Skin epidermis (tissue), 12 donors: ENCODE measurements at regions not wholly inside any gene's neighbourhood (a gene's known extent, or its start where the extent isn't known, plus 50 kb on each side); places are given as distances from the start of the nearest gene placed in this dataset.

Experiments used
- H3K27ac ChIP-seq, 21 experiments: fragments of 200-600 bp; sonication (generic) in 11 of 21; one replicate each; pipeline ENCODE4 v1.5.0; 2020; ENCODE audit warnings: mild to moderate bottlenecking in 3 of 21, inconsistent platforms in 2 of 21, moderate library complexity in 2 of 21
- H3K4me3 ChIP-seq, 7 experiments: fragments of 200-600 bp; sonication (generic) in 2 of 7; one replicate each; pipeline ENCODE4 v1.5.0; 2020; ENCODE audit warnings: inconsistent platforms in 2 of 7, mild to moderate bottlenecking in 2 of 7, moderate library complexity in 1 of 7

DNA sequence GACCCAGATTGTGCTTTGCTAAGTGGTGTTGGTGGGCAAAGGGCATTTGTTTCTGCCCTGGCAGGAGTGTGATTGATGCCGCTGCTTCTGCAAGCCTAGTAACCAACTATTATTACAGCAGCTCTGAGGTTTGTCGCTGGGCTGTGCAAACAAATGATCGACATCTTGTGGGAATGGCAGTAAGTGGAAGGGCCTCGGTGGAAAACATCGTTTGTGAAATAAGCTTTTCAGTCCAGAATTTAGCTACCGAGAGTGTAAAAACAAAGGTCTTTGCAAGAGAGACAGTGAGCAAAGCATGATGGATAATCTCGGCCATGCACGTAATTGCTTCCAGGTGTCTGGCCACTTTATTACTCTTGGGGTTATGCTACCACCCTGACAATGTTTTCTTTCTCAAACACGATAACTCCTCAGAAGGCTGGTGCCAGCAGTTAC lies 397.7 kb upstream of the PRICKLE1 start:
- Histone ChIP-seq H3K27ac (no peak overlapping the region), H3K4me3 (no peak overlapping the region)

DNA sequence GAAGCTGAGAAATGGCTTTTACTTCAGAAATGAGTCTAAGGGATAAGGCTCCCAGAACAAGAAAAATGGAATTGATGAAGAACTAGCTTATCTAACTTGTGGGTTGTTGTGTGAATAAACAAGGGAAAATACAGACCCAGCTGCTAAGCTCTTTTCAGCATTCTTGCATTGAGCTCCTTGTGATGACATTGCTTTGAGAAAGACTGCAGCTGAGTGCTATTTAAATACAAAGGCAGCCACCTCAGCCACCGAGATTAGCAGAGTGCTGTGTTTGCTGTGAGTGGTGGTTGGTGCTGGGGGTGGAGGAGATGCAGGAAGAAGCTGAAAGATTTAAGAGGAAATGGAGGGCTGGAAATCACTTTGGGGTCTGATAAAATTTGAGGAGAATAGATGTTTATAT lies 396.0 kb upstream of the PRICKLE1 start:
- Histone ChIP-seq H3K27ac (no peak overlapping the region), H3K4me3 (no peak overlapping the region)

GRCh38 chr12:42982828-42983227 lies 393.3 kb upstream of the PRICKLE1 start:
- Histone ChIP-seq H3K27ac (no peak overlapping the region), H3K4me3 (no peak overlapping the region)

DNA sequence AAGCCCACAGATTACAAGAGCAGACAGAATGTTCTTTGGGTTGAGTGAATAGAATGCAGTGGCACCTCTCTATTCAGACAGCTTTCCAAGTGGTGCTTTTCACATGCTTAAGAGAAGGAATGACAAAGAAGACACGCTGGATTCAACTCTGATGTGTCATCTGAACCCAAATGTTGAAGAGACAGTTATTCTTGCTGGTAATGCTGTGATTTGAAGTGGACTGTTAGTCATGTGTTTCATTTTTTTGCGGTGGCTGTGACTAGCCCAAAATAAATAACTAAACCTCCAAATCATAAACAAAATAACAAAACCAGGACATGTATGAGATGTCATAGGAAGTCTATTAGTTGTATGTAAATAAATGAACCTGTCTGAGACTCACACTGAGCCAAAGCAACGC lies 391.8 kb upstream of the PRICKLE1 start:
- Histone ChIP-seq H3K4me3 (no peak overlapping the region), H3K27ac (no peak overlapping the region)

DNA sequence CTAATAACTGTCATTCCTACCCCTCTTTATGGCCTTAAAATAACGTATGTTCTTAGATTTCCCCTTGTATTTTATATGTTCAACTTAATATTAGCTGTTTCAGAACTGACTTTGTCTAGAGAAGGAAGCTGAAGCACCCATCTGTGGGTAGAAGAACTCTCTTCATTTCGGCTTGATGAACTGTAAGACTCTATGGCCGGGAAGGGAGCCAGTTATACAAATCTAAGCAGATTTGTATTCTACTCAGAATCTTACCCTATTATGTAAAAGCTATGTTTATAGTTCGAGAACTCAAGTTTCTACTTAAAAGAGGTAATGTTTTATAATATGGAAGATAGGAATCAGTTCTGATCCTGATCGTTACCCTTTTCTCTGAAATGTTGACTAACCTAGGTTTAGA lies 390.9 kb upstream of the PRICKLE1 start:
- Histone ChIP-seq H3K4me3 (no peak overlapping the region), H3K27ac (no peak overlapping the region)

- no peak overlapping the region for H3K4me3 ChIP-seq
- no peak overlapping the region for H3K27ac ChIP-seq
These were observed 390.2 kb upstream of the PRICKLE1 start for GRCh38 chr12:42979746-42980145.

DNA sequence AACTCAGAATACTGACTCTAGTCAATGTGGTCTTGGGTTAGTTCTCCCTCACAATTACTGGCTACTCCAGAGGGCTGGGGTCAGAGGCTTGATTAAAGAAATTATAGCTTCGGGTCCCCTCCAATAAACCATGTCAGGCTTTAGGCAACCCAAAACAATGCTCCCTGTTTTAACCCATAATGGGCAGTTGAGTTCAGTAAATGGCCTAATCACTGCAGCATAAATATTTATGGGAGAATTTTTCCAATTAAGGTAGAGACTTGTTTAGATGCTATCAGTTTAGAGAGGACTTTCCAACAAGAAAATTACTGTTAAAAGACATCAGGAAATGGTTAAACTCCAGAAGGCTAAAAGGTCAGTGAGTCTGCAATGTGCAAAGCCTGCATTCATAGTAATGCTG lies 389.2 kb upstream of the PRICKLE1 start:
- H3K27ac ChIP-seq, result no peak overlapping the region
- H3K4me3 ChIP-seq, result no peak overlapping the region

GRCh38 chr12:42977451-42978230 lies 388.1 kb upstream of the PRICKLE1 start:
- H3K27ac ChIP-seq, result no peak overlapping the region
- H3K4me3 ChIP-seq, result no peak overlapping the region

- Histone ChIP-seq H3K27ac (no peak overlapping the region), H3K4me3 (no peak overlapping the region)
These were observed 387.1 kb upstream of the PRICKLE1 start for GRCh38 chr12:42976620-42977019.

- H3K27ac ChIP-seq, result no peak overlapping the region
- no peak overlapping the region for H3K4me3 ChIP-seq
These were observed 386.6 kb upstream of the PRICKLE1 start for GRCh38 chr12:42976122-42976521.

DNA sequence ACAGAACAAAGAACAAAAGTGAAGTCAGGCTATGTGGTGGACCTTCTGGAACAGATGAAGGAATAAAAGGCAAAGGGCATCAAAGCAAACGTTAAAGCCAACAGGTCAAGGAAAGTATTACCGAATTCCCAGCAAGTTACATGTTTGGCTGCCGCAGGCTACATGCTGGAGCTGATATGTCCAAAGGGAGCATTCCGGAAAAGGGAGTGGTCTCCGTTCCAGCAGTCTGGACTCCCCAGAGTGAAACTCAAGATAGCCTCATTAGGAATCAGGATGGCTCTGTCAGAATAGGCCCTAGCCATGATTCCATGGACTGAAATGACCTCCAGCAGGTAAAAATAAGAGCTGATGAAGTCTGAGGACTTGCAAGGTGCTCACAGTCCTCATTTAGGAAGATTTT lies 379.8 kb upstream of the PRICKLE1 start:
- H3K4me3 ChIP-seq, result no peak overlapping the region
- H3K27ac ChIP-seq, result no peak overlapping the region

DNA sequence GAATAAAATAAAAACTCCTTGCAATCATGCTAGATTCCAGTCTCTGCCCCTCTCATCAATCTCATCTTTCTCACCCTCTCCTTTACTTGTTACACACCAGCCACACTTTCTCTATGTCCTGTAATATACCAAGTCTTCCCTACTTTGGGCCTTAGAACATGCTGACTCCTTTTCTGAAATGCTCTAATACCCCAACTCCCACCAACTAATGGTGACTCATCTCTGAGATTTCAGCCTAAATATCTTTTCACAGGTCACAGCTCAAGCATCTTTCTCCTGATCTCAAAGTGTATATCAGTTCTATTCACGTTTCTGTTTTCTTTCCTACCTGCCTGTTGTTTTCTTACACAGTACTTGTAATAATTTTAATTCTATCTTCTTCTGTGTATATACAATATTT lies 378.9 kb upstream of the PRICKLE1 start:
- no peak overlapping the region for H3K27ac ChIP-seq
- H3K4me3 ChIP-seq, result no peak overlapping the region

- no peak overlapping the region for H3K4me3 ChIP-seq
- no peak overlapping the region for H3K27ac ChIP-seq
These were observed 378.3 kb upstream of the PRICKLE1 start for GRCh38 chr12:42967850-42968249.

- Histone ChIP-seq H3K27ac (no peak overlapping the region), H3K4me3 (no peak overlapping the region)
These were observed 374.4 kb upstream of the PRICKLE1 start for GRCh38 chr12:42963988-42964387.

- Histone ChIP-seq H3K4me3 (no peak overlapping the region), H3K27ac (no peak overlapping the region)
These were observed 372.8 kb upstream of the PRICKLE1 start for GRCh38 chr12:42962384-42962783.

GRCh38 chr12:42961395-42961794 lies 371.8 kb upstream of the PRICKLE1 start:
- H3K27ac ChIP-seq, result no peak overlapping the region

GRCh38 chr12:42960087-42960527 lies 370.6 kb upstream of the PRICKLE1 start:
- no peak overlapping the region for H3K4me3 ChIP-seq
- H3K27ac ChIP-seq, result no peak overlapping the region

More at GRCh38 chr12:42961395-42961794, 371.8 kb upstream of the PRICKLE1 start:
- no peak overlapping the region for H3K4me3 ChIP-seq

DNA sequence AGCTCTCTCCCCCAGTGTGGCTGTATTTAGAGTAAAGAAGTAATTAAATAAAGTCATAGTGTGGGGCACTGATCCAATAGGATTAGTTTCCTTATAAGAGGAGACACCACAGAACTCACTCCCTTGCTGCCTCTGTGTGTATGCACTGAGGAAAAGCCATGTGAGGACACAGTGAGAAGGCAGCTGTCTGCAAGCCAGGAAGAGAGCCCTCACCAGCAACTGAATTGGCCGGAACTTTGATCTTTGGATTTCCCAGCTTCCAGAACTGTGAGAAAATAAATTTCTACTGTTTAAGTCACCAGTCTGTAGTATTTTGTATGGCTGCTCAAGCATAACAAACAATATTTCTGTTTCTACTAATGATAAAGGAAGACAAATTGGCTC lies 368.7 kb upstream of the PRICKLE1 start:
- no peak overlapping the region for H3K4me3 ChIP-seq
- H3K27ac ChIP-seq, result no peak overlapping the region

GRCh38 chr12:42957561-42958290 lies 368.2 kb upstream of the PRICKLE1 start:
- Histone ChIP-seq H3K4me3 (no peak overlapping the region), H3K27ac (no peak overlapping the region)

- Histone ChIP-seq H3K27ac (no peak overlapping the region), H3K4me3 (no peak overlapping the region)
These were observed 367.6 kb upstream of the PRICKLE1 start for GRCh38 chr12:42957136-42957535.

DNA sequence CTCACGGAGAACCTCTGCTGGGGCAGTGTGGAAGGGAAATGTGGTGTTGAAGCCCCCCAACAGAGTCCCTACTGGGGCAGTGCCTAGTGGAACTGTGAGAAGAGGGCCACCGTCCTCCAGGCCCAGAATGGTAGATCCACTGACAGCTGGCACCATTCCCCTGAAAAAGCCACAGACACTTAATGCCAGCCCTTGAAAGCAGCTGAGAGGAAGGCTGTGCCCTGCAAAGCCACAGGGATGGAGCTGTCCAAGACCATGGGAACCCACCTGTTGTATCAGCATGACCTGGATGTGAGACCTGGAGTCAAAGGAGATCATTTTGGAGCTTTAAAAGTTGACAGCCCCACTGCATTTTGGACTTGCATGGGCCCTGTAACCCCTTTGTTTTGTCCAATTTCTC lies 363.5 kb upstream of the PRICKLE1 start:
- no peak overlapping the region for H3K4me3 ChIP-seq
- no peak overlapping the region for H3K27ac ChIP-seq
